Astrocyte (in vitro differentiated cells and primary cell): ENCODE measurements at regions not wholly inside any gene's neighbourhood (a gene's known extent, or its start where the extent isn't known, plus 50 kb on each side); places are given as distances from the start of the nearest gene placed in this dataset.

Experiments
- EZH2 ChIP-seq: IDR thresholded peaks from 2 replicates; pipeline ENCODE4 v1.6.1; 2012; ENCODE audit warnings: mild to moderate bottlenecking, low read length, inconsistent platforms; ENCODE audit not compliant: insufficient read depth
- TF ChIP-seq, protein P1 (sequence below): IDR thresholded peaks from 2 replicates; pipeline ENCODE4 v1.5.1; 2011; ENCODE audit warnings: low read depth, mild to moderate bottlenecking, inconsistent platforms, low read length, moderate library complexity; ENCODE audit not compliant: insufficient read depth

DNA sequence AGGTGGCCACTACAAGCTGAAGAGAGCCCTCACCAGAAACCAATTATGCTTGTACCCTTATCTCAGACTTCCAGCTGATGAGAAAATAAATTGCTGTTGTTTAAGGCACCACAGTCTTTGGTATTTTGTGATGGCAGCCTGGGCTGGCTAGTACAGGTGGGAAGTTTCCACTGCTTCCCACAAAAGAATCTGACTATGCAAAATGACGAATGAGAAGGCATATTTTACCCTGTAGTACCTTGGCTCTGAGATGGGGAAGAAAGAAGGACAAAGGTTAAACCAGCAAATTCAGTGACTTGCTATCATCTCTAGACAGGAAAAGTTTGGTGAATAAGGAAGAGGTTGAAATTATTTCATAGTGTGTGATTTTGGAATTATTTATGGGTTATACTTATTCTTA is 112.8 kb upstream of the ELL2 start:
- TF ChIP-seq, protein P1, sequence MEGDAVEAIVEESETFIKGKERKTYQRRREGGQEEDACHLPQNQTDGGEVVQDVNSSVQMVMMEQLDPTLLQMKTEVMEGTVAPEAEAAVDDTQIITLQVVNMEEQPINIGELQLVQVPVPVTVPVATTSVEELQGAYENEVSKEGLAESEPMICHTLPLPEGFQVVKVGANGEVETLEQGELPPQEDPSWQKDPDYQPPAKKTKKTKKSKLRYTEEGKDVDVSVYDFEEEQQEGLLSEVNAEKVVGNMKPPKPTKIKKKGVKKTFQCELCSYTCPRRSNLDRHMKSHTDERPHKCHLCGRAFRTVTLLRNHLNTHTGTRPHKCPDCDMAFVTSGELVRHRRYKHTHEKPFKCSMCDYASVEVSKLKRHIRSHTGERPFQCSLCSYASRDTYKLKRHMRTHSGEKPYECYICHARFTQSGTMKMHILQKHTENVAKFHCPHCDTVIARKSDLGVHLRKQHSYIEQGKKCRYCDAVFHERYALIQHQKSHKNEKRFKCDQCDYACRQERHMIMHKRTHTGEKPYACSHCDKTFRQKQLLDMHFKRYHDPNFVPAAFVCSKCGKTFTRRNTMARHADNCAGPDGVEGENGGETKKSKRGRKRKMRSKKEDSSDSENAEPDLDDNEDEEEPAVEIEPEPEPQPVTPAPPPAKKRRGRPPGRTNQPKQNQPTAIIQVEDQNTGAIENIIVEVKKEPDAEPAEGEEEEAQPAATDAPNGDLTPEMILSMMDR: no peak
- no peak for TF ChIP-seq EZH2
